ENCODE measurements at regions not wholly inside any gene's neighbourhood (a gene's known extent, or its start where the extent isn't known, plus 50 kb on each side); places are given as distances from the start of the nearest gene placed in this dataset.

- H3K4me3 ChIP-seq (replicated peaks in 1 of 2; ENCODE audit: low read depth in 2 of 2, low read length in 2 of 2) = no peak overlapping the region
- TF ChIP-seq CTCF (IDR thresholded peaks at IDR 0.05; ENCODE audit: low read depth, low read length) = peak; percentile 76
- DNase-seq (ENCODE audit: low read depth in 2 of 2) = peak; percentile 46 to 57
These were observed 58.1 kb downstream of the FHIP2A start for GRCh38 chr10:114879541-114880158.

GRCh38 chr10:114881417-114881816 lies 56.6 kb upstream of the TRUB1 start:
- no peak overlapping the region for H3K4me3 ChIP-seq (replicated peaks in 1 of 2; ENCODE audit: low read depth in 2 of 2, low read length in 2 of 2)
- TF ChIP-seq CTCF (IDR thresholded peaks at IDR 0.05; ENCODE audit: low read depth, low read length) = no peak
- DNase-seq (ENCODE audit: low read depth in 2 of 2) = no peak

GRCh38 chr10:114881901-114882300 lies 56.1 kb upstream of the TRUB1 start:
- TF ChIP-seq CTCF (IDR thresholded peaks at IDR 0.05; ENCODE audit: low read depth, low read length) = no peak
- no peak overlapping the region for H3K4me3 ChIP-seq (replicated peaks in 1 of 2; ENCODE audit: low read depth in 2 of 2, low read length in 2 of 2)
- DNase-seq (ENCODE audit: low read depth in 2 of 2) = no peak

GRCh38 chr10:114885443-114885842 lies 52.6 kb upstream of the TRUB1 start:
- no peak overlapping the region for H3K4me3 ChIP-seq (replicated peaks in 1 of 2; ENCODE audit: low read depth in 2 of 2, low read length in 2 of 2)
- no peak for DNase-seq (ENCODE audit: low read depth in 2 of 2)
- no peak for TF ChIP-seq CTCF (IDR thresholded peaks at IDR 0.05; ENCODE audit: low read depth, low read length)

Data from cardiac fibroblast (primary cell).